ENCODE measurements at regions not wholly inside any gene's neighbourhood (a gene's known extent, or its start where the extent isn't known, plus 50 kb on each side); places are given as distances from the start of the nearest gene placed in this dataset.

DNA sequence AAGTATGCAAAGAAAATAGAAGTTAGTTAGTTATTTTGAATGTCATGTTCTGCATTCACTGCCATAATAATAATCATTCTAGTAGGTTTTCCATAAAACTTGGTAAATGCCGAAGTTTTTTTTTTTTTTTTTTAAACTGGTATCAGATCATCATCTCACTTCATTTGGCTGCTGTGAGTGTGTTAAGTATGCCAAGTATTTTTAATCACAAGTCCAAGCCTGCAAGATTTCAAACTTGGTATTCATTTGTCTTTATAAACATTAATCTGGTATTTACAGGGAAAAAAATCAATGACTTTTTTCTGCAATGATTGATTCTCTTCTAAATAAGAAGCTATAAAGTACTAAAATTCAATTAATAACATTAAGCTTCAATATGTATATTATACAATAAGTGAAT lies 248.9 kb downstream of the CCDC59 start:
- Histone ChIP-seq H3K36me3 (ENCODE audit: control insufficient read depth in 2 of 3, insufficient read depth in 3 of 3, low read length in 3 of 3) (no peaks in the 10 kb centered on the region), H3K27me3 (ENCODE audit: control insufficient read depth, insufficient read depth, low read length) (no peaks in the 10 kb centered on the region), H3K4me1 (ENCODE audit: control insufficient read depth in 2 of 3, insufficient read depth in 2 of 3, low read depth in 1 of 3, low read length in 3 of 3) (no peaks in the 10 kb centered on the region), H3K27ac (ENCODE audit: low read depth in 2 of 2, low read length in 2 of 2) (no peak overlapping the region), H3K4me3 (ENCODE audit: low read length in 3 of 3) (no peak overlapping the region), H3K9me3 (ENCODE audit: control insufficient read depth in 2 of 3, insufficient read depth in 1 of 3, low read length in 3 of 3) (no peaks in the 10 kb centered on the region), H3K9ac (ENCODE audit: low read length in 3 of 3) (no peak overlapping the region)
- FAIRE-seq (no peak), DNase-seq (no peak)
- TF ChIP-seq CTCF (IDR thresholded peaks at IDR 0.05; ENCODE audit: borderline replicate concordance, extremely low read depth, insufficient read depth) = no peak
- intact Hi-C loops (cut with DNase I) = no loop called here

GRCh38 chr12:82108615-82109014 lies 249.6 kb downstream of the CCDC59 start:
- no peak for TF ChIP-seq CTCF (IDR thresholded peaks at IDR 0.05; ENCODE audit: borderline replicate concordance, extremely low read depth, insufficient read depth)
- no peak overlapping the region for H3K4me3 ChIP-seq (ENCODE audit: low read length in 3 of 3)
- H3K4me1 ChIP-seq (ENCODE audit: control insufficient read depth in 2 of 3, insufficient read depth in 2 of 3, low read depth in 1 of 3, low read length in 3 of 3) = no peaks in the 10 kb centered on the region
- no peaks in the 10 kb centered on the region for H3K27me3 ChIP-seq (ENCODE audit: control insufficient read depth, insufficient read depth, low read length)
- intact Hi-C loops (cut with DNase I) = no loop called here
- FAIRE-seq = no peak
- DNase-seq = no peak
- H3K27ac ChIP-seq (ENCODE audit: low read depth in 2 of 2, low read length in 2 of 2) = no peak overlapping the region
- H3K9ac ChIP-seq (ENCODE audit: low read length in 3 of 3) = no peak overlapping the region
- H3K36me3 ChIP-seq (ENCODE audit: control insufficient read depth in 2 of 3, insufficient read depth in 3 of 3, low read length in 3 of 3) = no peaks in the 10 kb centered on the region
- H3K9me3 ChIP-seq (ENCODE audit: control insufficient read depth in 2 of 3, insufficient read depth in 1 of 3, low read length in 3 of 3) = no peaks in the 10 kb centered on the region

- no peaks in the 10 kb centered on the region for H3K4me1 ChIP-seq (ENCODE audit: control insufficient read depth in 2 of 3, insufficient read depth in 2 of 3, low read depth in 1 of 3, low read length in 3 of 3)
- no peaks in the 10 kb centered on the region for H3K27me3 ChIP-seq (ENCODE audit: control insufficient read depth, insufficient read depth, low read length)
- DNase-seq = peak in 2 of 5 donors; percentile 0 to 1
- peaks cover 0 to 2% (median 0%) of the 10 kb centered on the region in 3 donors for H3K9me3 ChIP-seq (ENCODE audit: control insufficient read depth in 2 of 3, insufficient read depth in 1 of 3, low read length in 3 of 3)
- FAIRE-seq = no peak
- intact Hi-C loops (cut with DNase I) = no loop called here
- no peak for TF ChIP-seq CTCF (IDR thresholded peaks at IDR 0.05; ENCODE audit: borderline replicate concordance, extremely low read depth, insufficient read depth)
- H3K27ac ChIP-seq (ENCODE audit: low read depth in 2 of 2, low read length in 2 of 2) = no peak overlapping the region
- H3K36me3 ChIP-seq (ENCODE audit: control insufficient read depth in 2 of 3, insufficient read depth in 3 of 3, low read length in 3 of 3) = no peaks in the 10 kb centered on the region
- H3K9ac ChIP-seq (ENCODE audit: low read length in 3 of 3) = no peak overlapping the region
- no peak overlapping the region for H3K4me3 ChIP-seq (ENCODE audit: low read length in 3 of 3)
Measured at GRCh38 chr12:82099216-82099615, 259.0 kb downstream of the CCDC59 start.

GRCh38 chr12:82097877-82098276 lies 260.3 kb downstream of the CCDC59 start:
- H3K4me1 ChIP-seq (ENCODE audit: control insufficient read depth in 2 of 3, insufficient read depth in 2 of 3, low read depth in 1 of 3, low read length in 3 of 3) = no peaks in the 10 kb centered on the region
- peaks cover 0 to 3% (median 0%) of the 10 kb centered on the region in 3 donors for H3K9me3 ChIP-seq (ENCODE audit: control insufficient read depth in 2 of 3, insufficient read depth in 1 of 3, low read length in 3 of 3)
- intact Hi-C loops (cut with DNase I) = no loop called here
- peak in 4 of 5 donors; percentile 4 to 31 (median 18) for DNase-seq
- no peak overlapping the region for H3K4me3 ChIP-seq (ENCODE audit: low read length in 3 of 3)
- no peak for TF ChIP-seq CTCF (IDR thresholded peaks at IDR 0.05; ENCODE audit: borderline replicate concordance, extremely low read depth, insufficient read depth)
- H3K27ac ChIP-seq (ENCODE audit: low read depth in 2 of 2, low read length in 2 of 2) = no peak overlapping the region
- no peak for FAIRE-seq
- H3K36me3 ChIP-seq (ENCODE audit: control insufficient read depth in 2 of 3, insufficient read depth in 3 of 3, low read length in 3 of 3) = no peaks in the 10 kb centered on the region
- no peak overlapping the region for H3K9ac ChIP-seq (ENCODE audit: low read length in 3 of 3)
- H3K27me3 ChIP-seq (ENCODE audit: control insufficient read depth, insufficient read depth, low read length) = no peaks in the 10 kb centered on the region
